Neural progenitor cell (in vitro differentiated cells): ENCODE measurements at regions not wholly inside any gene's neighbourhood (a gene's known extent, or its start where the extent isn't known, plus 50 kb on each side); places are given as distances from the start of the nearest gene placed in this dataset.

Experiments used
- DNase-seq: peaks from one replicate; pipeline ENCODE4 v3.0.0-alpha.2; 2016; ENCODE audit warnings: low spot score
- H2AFZ ChIP-seq: fragments of 200-600 bp; sonication (generic); replicated peaks from 2 replicates; pipeline ENCODE4 v1.6.1; 2016; ENCODE audit warnings: antibody characterized with exemption
- H3F3A ChIP-seq: fragments of 200-600 bp; sonication (generic); 2 replicates; pipeline ENCODE4 v1.6.1; 2016; ENCODE audit warnings: antibody characterized with exemption, low read depth
- H3K27ac ChIP-seq: fragments of 200-600 bp; sonication (generic); 2 replicates; pipeline ENCODE4 v1.5.1; 2016; ENCODE audit warnings: mild to moderate bottlenecking
- H3K27me3 ChIP-seq: fragments of 200-600 bp; sonication (generic); 2 replicates; pipeline ENCODE4 v1.6.1; 2016; ENCODE audit warnings: mild to moderate bottlenecking, moderate library complexity
- H3K36me3 ChIP-seq: fragments of 200-600 bp; sonication (generic); 2 replicates; pipeline ENCODE4 v1.5.1; 2016
- H3K4me1 ChIP-seq: fragments of 200-600 bp; sonication (generic); 2 replicates; pipeline ENCODE4 v1.6.1; 2016; ENCODE audit warnings: mixed run types
- H3K4me2 ChIP-seq: fragments of 200-600 bp; sonication (generic); 2 replicates; pipeline ENCODE4 v1.6.1; 2016
- H3K4me3 ChIP-seq: fragments of 200-600 bp; sonication (generic); 2 replicates; pipeline ENCODE4 v1.5.1; 2016
- H3K79me2 ChIP-seq: fragments of 200-600 bp; sonication (generic); 2 replicates; pipeline ENCODE4 v1.6.1; 2016; ENCODE audit warnings: low read depth
- H3K9ac ChIP-seq: fragments of 200-600 bp; sonication (generic); 2 replicates; pipeline ENCODE4 v1.6.1; 2016
- H3K9me3 ChIP-seq: fragments of 200-600 bp; sonication (generic); 2 replicates; pipeline ENCODE4 v1.5.1; 2016; ENCODE audit warnings: low read depth
- H4K20me1 ChIP-seq: fragments of 200-600 bp; sonication (generic); 2 replicates; pipeline ENCODE4 v1.6.1; 2016; ENCODE audit warnings: low read depth
- H3K27ac Mint-ChIP-seq: 3 replicates; pipeline ENCODE4 v1.8.0; 2021; ENCODE audit warnings: mixed read lengths
- H3K27me3 Mint-ChIP-seq: 2 replicates; pipeline ENCODE4 v1.8.0; 2022; ENCODE audit warnings: low read depth, mild to moderate bottlenecking, inconsistent platforms, moderate library complexity, mixed read lengths; ENCODE audit not compliant: insufficient read depth
- H3K36me3 Mint-ChIP-seq: 3 replicates; pipeline ENCODE4 v1.8.0; 2021; ENCODE audit warnings: mixed read lengths
- H3K4me1 Mint-ChIP-seq: 3 replicates; pipeline ENCODE4 v1.8.0; 2021; ENCODE audit warnings: mixed read lengths
- H3K4me3 Mint-ChIP-seq: 3 replicates; pipeline ENCODE4 v1.8.0; 2021; ENCODE audit warnings: mild to moderate bottlenecking, moderate library complexity, mixed read lengths
- H3K9me3 Mint-ChIP-seq: 3 replicates; pipeline ENCODE4 v1.8.0; 2020; ENCODE audit warnings: mixed read lengths
- EZH2 ChIP-seq: fragments of 200-600 bp; sonication (generic); IDR thresholded peaks from 2 replicates; pipeline ENCODE4 v1.6.1; 2017; ENCODE audit warnings: antibody characterized with exemption, mild to moderate bottlenecking, moderate library complexity
- EZH2phosphoT487 ChIP-seq: fragments of 200-600 bp; sonication (generic); IDR thresholded peaks from 2 replicates; pipeline ENCODE4 v1.6.1; 2017; ENCODE audit warnings: antibody characterized with exemption
- TF ChIP-seq, protein P1 (sequence below): fragments of 200-600 bp; sonication (generic); IDR thresholded peaks from 2 replicates; pipeline ENCODE4 v1.5.1; 2017; ENCODE audit warnings: antibody characterized with exemption, mild to moderate bottlenecking

DNA sequence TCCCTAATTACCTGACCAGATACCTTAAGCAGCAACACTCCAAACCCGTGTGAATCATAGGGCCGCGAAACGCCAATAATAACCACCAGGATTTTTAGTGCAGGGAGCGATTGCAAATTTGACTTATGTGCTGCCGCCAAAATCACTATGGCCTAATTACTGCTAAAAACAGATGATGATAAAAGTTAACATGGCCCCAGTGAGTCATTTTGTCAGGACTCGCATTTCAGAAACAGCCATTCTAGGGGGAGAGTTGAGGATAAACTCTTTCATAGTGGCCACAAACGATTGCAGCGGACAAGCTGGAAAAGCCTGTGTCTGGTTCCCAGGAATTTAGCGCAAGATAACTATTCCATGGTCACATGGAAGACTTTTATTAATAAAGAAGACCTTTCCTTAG, 103.4 kb downstream of the HLX start:
- Histone ChIP-seq H3F3A (no peaks in the 10 kb centered on the region), H3K27ac (no peak overlapping the region), H2AFZ (no peak overlapping the region), H3K4me2 (no peak overlapping the region), H3K27me3 (no peaks in the 10 kb centered on the region), H3K36me3 (no peaks in the 10 kb centered on the region), H3K4me3 (no peak overlapping the region), H3K79me2 (no peaks in the 10 kb centered on the region), H3K4me1 (peaks cover 5% of the 10 kb centered on the region), H3K9ac (no peak overlapping the region), H3K9me3 (no peaks in the 10 kb centered on the region), H4K20me1 (no peaks in the 10 kb centered on the region)
- no peaks in the 10 kb centered on the region for H3K9me3 Mint-ChIP-seq
- peaks cover 5% of the 10 kb centered on the region for H3K4me1 Mint-ChIP-seq
- TF ChIP-seq, protein P1, sequence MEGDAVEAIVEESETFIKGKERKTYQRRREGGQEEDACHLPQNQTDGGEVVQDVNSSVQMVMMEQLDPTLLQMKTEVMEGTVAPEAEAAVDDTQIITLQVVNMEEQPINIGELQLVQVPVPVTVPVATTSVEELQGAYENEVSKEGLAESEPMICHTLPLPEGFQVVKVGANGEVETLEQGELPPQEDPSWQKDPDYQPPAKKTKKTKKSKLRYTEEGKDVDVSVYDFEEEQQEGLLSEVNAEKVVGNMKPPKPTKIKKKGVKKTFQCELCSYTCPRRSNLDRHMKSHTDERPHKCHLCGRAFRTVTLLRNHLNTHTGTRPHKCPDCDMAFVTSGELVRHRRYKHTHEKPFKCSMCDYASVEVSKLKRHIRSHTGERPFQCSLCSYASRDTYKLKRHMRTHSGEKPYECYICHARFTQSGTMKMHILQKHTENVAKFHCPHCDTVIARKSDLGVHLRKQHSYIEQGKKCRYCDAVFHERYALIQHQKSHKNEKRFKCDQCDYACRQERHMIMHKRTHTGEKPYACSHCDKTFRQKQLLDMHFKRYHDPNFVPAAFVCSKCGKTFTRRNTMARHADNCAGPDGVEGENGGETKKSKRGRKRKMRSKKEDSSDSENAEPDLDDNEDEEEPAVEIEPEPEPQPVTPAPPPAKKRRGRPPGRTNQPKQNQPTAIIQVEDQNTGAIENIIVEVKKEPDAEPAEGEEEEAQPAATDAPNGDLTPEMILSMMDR, result no peak
- TF ChIP-seq EZH2phosphoT487, result no peak
- no peak for TF ChIP-seq EZH2
- peaks cover 3% of the 10 kb centered on the region for H3K27me3 Mint-ChIP-seq
- no peak overlapping the region for H3K4me3 Mint-ChIP-seq
- H3K36me3 Mint-ChIP-seq, result no peaks in the 10 kb centered on the region
- no peak for DNase-seq
- no peak overlapping the region for H3K27ac Mint-ChIP-seq

DNA sequence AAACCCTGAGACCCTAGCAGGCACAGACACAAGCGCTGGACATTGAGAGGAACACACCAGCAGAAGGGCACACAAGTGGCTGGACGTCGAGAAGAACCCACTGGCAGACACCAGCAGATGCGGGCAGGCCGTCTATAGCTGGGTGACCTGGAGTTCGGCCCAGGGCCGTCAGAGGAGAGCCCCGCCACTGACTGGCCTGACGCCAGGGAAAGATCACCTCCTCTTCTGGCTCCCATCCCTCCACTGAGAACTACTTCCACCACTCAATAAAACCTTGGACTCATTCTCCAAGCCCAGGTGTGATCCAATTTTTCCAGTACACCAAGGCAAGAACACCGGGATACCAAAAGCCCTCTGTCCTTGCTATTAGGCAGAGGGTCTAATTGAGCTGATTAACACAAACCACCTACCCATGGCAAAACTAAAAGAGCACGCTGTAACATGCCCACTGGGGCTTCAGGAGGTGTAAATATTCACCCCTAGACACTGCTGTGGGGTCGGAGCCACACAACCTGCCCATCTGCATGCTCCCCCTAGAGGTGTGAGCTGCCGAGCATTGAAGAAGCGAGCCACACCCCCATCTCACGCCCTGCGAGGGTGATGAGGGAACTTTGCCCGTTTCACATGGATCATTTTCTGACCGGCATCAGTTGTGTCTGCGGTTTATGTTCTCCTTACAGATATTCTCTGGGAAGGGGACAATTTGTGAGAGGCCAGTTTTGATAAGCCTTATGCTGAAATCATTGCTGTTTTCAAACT, 104.8 kb downstream of the HLX start:
- Histone ChIP-seq H3K27me3 (no peaks in the 10 kb centered on the region), H3K36me3 (no peaks in the 10 kb centered on the region), H3F3A (no peaks in the 10 kb centered on the region), H3K4me3 (no peak overlapping the region), H3K9me3 (no peaks in the 10 kb centered on the region), H3K4me2 (no peak overlapping the region), H4K20me1 (no peaks in the 10 kb centered on the region), H3K9ac (no peak overlapping the region), H2AFZ (peak overlapping the region; percentile 24), H3K4me1 (peaks cover 5% of the 10 kb centered on the region), H3K79me2 (no peaks in the 10 kb centered on the region), H3K27ac (no peak overlapping the region)
- Mint-ChIP-seq H3K9me3 (no peaks in the 10 kb centered on the region), H3K27me3 (peaks cover 3% of the 10 kb centered on the region), H3K36me3 (no peaks in the 10 kb centered on the region), H3K4me1 (peaks cover 5% of the 10 kb centered on the region), H3K4me3 (no peak overlapping the region), H3K27ac (no peak overlapping the region)
- TF ChIP-seq, protein P1, result peak; percentile 48
- no peak for TF ChIP-seq EZH2
- DNase-seq, result peak; percentile 45

DNA sequence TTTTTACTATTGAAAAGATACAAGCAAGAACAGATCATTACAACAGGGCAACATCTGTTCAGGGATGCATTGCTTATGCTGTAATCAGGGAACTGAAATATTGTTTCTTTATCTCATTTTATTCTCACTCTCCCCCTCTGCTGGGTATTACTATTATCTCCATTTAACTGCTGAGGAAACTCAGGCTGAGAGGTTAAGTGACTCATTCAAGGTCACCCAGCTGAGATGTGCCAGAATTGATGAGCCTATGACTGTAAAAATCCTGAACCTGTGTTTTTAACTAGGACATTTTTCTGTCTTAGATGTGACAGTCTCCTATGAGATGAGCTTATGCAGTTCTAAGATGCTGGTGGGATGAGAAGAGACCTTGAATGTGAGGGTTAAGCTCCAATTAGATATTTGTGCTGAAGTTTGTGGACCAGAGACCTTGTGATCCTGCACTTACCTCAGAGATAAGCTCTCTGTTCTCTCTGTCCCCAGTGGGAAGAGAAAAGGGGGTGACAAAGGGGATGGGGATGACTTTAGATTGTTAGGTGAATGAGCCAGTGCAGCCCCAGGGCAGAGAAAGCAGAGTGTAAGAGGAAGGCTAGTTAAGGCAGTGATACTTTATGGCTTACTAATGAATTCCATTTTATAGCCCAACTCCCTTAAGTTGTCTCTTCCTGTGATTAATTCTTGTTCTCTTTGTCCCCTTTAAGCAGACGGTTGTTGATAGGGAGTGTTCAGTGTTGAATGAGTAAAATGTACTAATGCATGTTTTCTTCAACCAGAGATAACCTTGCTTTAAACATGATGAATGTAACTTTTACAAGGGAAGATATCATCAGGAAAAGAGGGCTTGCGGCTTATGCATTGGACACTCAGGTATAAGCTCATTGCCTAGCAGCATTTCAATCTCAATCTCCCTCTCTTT, 111.4 kb downstream of the HLX start:
- DNase-seq, result no peak
- H3K4me1 Mint-ChIP-seq, result peaks cover 23% of the 10 kb centered on the region
- Histone ChIP-seq H3K4me1 (peaks cover 15% of the 10 kb centered on the region), H2AFZ (no peak overlapping the region), H3K4me2 (no peak overlapping the region), H3K4me3 (no peak overlapping the region), H4K20me1 (no peaks in the 10 kb centered on the region), H3K27me3 (no peaks in the 10 kb centered on the region), H3K9ac (no peak overlapping the region), H3K79me2 (no peaks in the 10 kb centered on the region), H3K36me3 (no peaks in the 10 kb centered on the region), H3K27ac (no peak overlapping the region), H3F3A (no peaks in the 10 kb centered on the region), H3K9me3 (no peaks in the 10 kb centered on the region)
- no peak overlapping the region for H3K4me3 Mint-ChIP-seq
- TF ChIP-seq, protein P1, result no peak
- no peak for TF ChIP-seq EZH2phosphoT487
- H3K27me3 Mint-ChIP-seq, result peaks cover 3% of the 10 kb centered on the region
- no peak overlapping the region for H3K27ac Mint-ChIP-seq
- no peaks in the 10 kb centered on the region for H3K36me3 Mint-ChIP-seq
- no peaks in the 10 kb centered on the region for H3K9me3 Mint-ChIP-seq
